IMR-90 (cell line): ENCODE measurements at regions not wholly inside any gene's neighbourhood (a gene's known extent, or its start where the extent isn't known, plus 50 kb on each side); places are given as distances from the start of the nearest gene placed in this dataset.

Experiments
- ATAC-seq: fragments of 200-7000 bp; cut with Tn5 transposase; 2 replicates; pipeline ENCODE4 v1.9.1; 2020; ENCODE audit warnings: low read depth, mild to moderate bottlenecking, moderate library complexity
- BruUV-seq: library from RNA; stranded (reverse); fragments of 400-500 nt; replicated peaks from 2 replicates; lab custom pipeline; 2021; lab: Mats Ljungman, UMichigan
- CTCF ChIA-PET: fragments of 300-600 bp; formaldehyde crosslinking; extraction: SDS; loops from one replicate; lab custom pipeline; 2021; ENCODE audit warnings: antibody characterized with exemption; lab: Yijun Ruan, JAX
- POLR2A ChIA-PET: fragments of 300-600 bp; sonication (Branson Sonifier 250); formaldehyde crosslinking; loops from one replicate; lab custom pipeline; 2022; ENCODE audit warnings: antibody characterized with exemption; ENCODE audit not compliant: unreplicated experiment; lab: Charles Lee
- DNase-seq: peaks from one replicate; pipeline ENCODE4 v3.0.0; 2013
- H2AFZ ChIP-seq: replicated peaks from 2 replicates; pipeline ENCODE3; 2013; ENCODE audit warnings: low read length, mild to moderate bottlenecking; ENCODE audit not compliant: poor library complexity
- H2AK5ac ChIP-seq: 2 replicates; pipeline ENCODE4 v1.6.1; 2013; ENCODE audit warnings: low read depth, low read length, inconsistent platforms
- H2AK9ac ChIP-seq: replicated peaks from 2 replicates; pipeline ENCODE3; 2013; ENCODE audit warnings: mild to moderate bottlenecking, low read depth, low read length, moderate library complexity; ENCODE audit not compliant: poor library complexity
- H2BK120ac ChIP-seq: 2 replicates; pipeline ENCODE4 v1.6.1; 2013; ENCODE audit warnings: low read depth, low read length, inconsistent platforms
- H2BK15ac ChIP-seq: 3 replicates; pipeline ENCODE4 v1.6.1; 2013; ENCODE audit warnings: low read depth, low read length, inconsistent platforms
- H2BK20ac ChIP-seq: 2 replicates; pipeline ENCODE4 v1.6.1; 2013; ENCODE audit warnings: low read depth, mild to moderate bottlenecking, inconsistent platforms, low read length, moderate library complexity
- H2BK5ac ChIP-seq: 2 replicates; pipeline ENCODE4 v1.6.1; 2013; ENCODE audit warnings: mild to moderate bottlenecking, low read depth, low read length, inconsistent platforms; ENCODE audit not compliant: poor library complexity, severe bottlenecking
- H3K14ac ChIP-seq: replicated peaks from 2 replicates; pipeline ENCODE4 v1.6.1; 2013; ENCODE audit warnings: low read depth, low read length, inconsistent platforms
- H3K18ac ChIP-seq: 2 replicates; pipeline ENCODE4 v1.6.1; 2013; ENCODE audit warnings: low read depth, low read length, control low read depth
- H3K23ac ChIP-seq: 2 replicates; pipeline ENCODE4 v1.6.1; 2013; ENCODE audit warnings: low read depth, low read length, inconsistent platforms
- H3K27ac ChIP-seq: 2 replicates; pipeline ENCODE4 v1.5.1; 2013; ENCODE audit warnings: mild to moderate bottlenecking, control low read depth, low read length; ENCODE audit not compliant: insufficient read depth
- H3K27me3 ChIP-seq: 2 replicates; pipeline ENCODE4 v1.6.1; 2013; ENCODE audit warnings: low read length; ENCODE audit not compliant: control insufficient read depth, insufficient read depth
- H3K36me3 ChIP-seq: 2 replicates; pipeline ENCODE4 v1.6.1; 2013; ENCODE audit warnings: low read length, mixed read lengths; ENCODE audit not compliant: control insufficient read depth, insufficient read depth
- H3K4ac ChIP-seq: 2 replicates; pipeline ENCODE4 v1.6.1; 2013; ENCODE audit warnings: low read depth, low read length, inconsistent platforms
- H3K4me1 ChIP-seq: 2 replicates; pipeline ENCODE4 v1.6.1; 2013; ENCODE audit warnings: low read length, mixed read lengths; ENCODE audit not compliant: control insufficient read depth, insufficient read depth
- H3K4me2 ChIP-seq: 2 replicates; pipeline ENCODE4 v1.6.1; 2013; ENCODE audit warnings: low read depth, mild to moderate bottlenecking, control low read depth, low read length, moderate library complexity
- H3K4me3 ChIP-seq: 2 replicates; pipeline ENCODE4 v1.5.1; 2013; ENCODE audit warnings: low read depth, mild to moderate bottlenecking, control low read depth, low read length, moderate library complexity; ENCODE audit not compliant: insufficient read depth
- H3K56ac ChIP-seq: 2 replicates; pipeline ENCODE4 v1.6.1; 2013; ENCODE audit warnings: low read length, inconsistent platforms; ENCODE audit not compliant: insufficient read depth; ENCODE audit errors: extremely low read depth
- H3K79me1 ChIP-seq, 2 experiments: 2 replicates each; pipeline ENCODE4 v1.6.1; 2013; ENCODE audit warnings: low read length in 2 of 2, inconsistent platforms in 1 of 2, low read depth in 1 of 2
- H3K9ac ChIP-seq: 2 replicates; pipeline ENCODE4 v1.6.1; 2013; ENCODE audit warnings: low read depth, low read length, control low read depth
- H3K9me1 ChIP-seq: 2 replicates; pipeline ENCODE4 v1.6.1; 2013; ENCODE audit warnings: low read length, inconsistent platforms; ENCODE audit not compliant: insufficient read depth
- H3K9me3 ChIP-seq: 2 replicates; pipeline ENCODE4 v1.6.1; 2013; ENCODE audit warnings: low read length; ENCODE audit not compliant: control insufficient read depth, insufficient read depth
- H4K20me1 ChIP-seq: 2 replicates; pipeline ENCODE4 v1.6.1; 2013; ENCODE audit warnings: low read length, inconsistent platforms; ENCODE audit not compliant: insufficient read depth
- H4K5ac ChIP-seq: 2 replicates; pipeline ENCODE4 v1.6.1; 2013; ENCODE audit warnings: mild to moderate bottlenecking, low read depth, low read length, control low read depth
- H4K8ac ChIP-seq, 2 experiments: 2 replicates each; pipeline ENCODE4 v1.6.1; 2013; ENCODE audit warnings: low read depth in 2 of 2, low read length in 2 of 2, control low read depth in 1 of 2, inconsistent platforms in 1 of 2
- H4K91ac ChIP-seq: 2 replicates; pipeline ENCODE4 v1.6.1; 2013; ENCODE audit warnings: low read depth, low read length, inconsistent platforms; ENCODE audit not compliant: insufficient read depth
- ELK1 ChIP-seq: fragments of 150-350 bp; IDR thresholded peaks from 2 replicates; pipeline ENCODE4 v1.6.1; 2016; ENCODE audit warnings: low read depth, mild to moderate bottlenecking, low read length, moderate library complexity, borderline replicate concordance
- WGBS, 2 experiments: methylation state at CpG; one replicate each; pipeline versions ENCODE4 v1.1.5 to v1.1.7; 2013; ENCODE audit warnings: missing lambda C conversion rate in 2 of 2; ENCODE audit not compliant: insufficient read length in 1 of 2; ENCODE audit errors: extremely low coverage in 2 of 2; 5-methylcytosine and 5-hydroxymethylcytosine counted together
- dilution Hi-C: fragments of 300-500 bp; cut with HindIII; formaldehyde crosslinking; loops from one replicate; pipeline ENCODE4 v1.14.3; 2018; ENCODE audit warnings: low sequenced_read_pairs; ENCODE audit not compliant: unreplicated experiment
- in situ Hi-C: fragments of 300-500 bp; cut with MboI; formaldehyde crosslinking; loops from 3 replicates; pipeline ENCODE4 v1.14.3; 2019; ENCODE audit warnings: low sequenced_read_pairs, inconsistent platforms, mixed read lengths
- intact Hi-C: fragments of 100-400 bp; cut with micrococcal nuclease; formaldehyde crosslinking; loops from 2 replicates; pipeline ENCODE4 v1.10.0; 2022

- Histone ChIP-seq H3K14ac (no peak overlapping the region), H3K4ac (no peak overlapping the region), H3K27ac (no peak overlapping the region), H2BK120ac (no peak overlapping the region), H3K27me3 (peaks cover under 1% of the 10 kb centered on the region), H2BK15ac (no peak overlapping the region), H3K23ac (no peak overlapping the region), H4K8ac (no peak overlapping the region), H3K9me3 (peaks cover 3% of the 10 kb centered on the region), H2AK9ac (no peak overlapping the region), H3K18ac (no peak overlapping the region), H3K9me1 (no peaks in the 10 kb centered on the region), H3K9ac (no peak overlapping the region), H3K4me2 (no peak overlapping the region), H3K4me1 (no peaks in the 10 kb centered on the region), H2AFZ (no peak overlapping the region), H3K4me3 (no peak overlapping the region), H2AK5ac (no peak overlapping the region), H3K56ac (no peak overlapping the region), H4K91ac (no peak overlapping the region), H4K20me1 (no peaks in the 10 kb centered on the region), H2BK5ac (no peak overlapping the region), H2BK20ac (no peak overlapping the region), H3K79me1 (no peaks in the 10 kb centered on the region), H3K36me3 (no peaks in the 10 kb centered on the region), H4K5ac (no peak overlapping the region)
- in situ Hi-C loops (no loop called here), dilution Hi-C loops (no loop called here), intact Hi-C loops (no loop called here)
- 80% methylated on average over 1 of the region's 2 CpGs; no CpG with 5 or more reads in 1 of the 2 experiments for WGBS, 2 experiments
- ChIA-PET CTCF (no interaction called here), POLR2A (no interaction called here)
- TF ChIP-seq ELK1 = no peak
- ATAC-seq (no peak), DNase-seq (no peak)
- BruUV-seq = no TSS peak
Measured at GRCh38 chr15:67900621-67901147, 60.8 kb upstream of the RNU6-1 start.
